Erythroblast (primary cell): ENCODE measurements at regions not wholly inside any gene's neighbourhood (a gene's known extent, or its start where the extent isn't known, plus 50 kb on each side); places are given as distances from the start of the nearest gene placed in this dataset.

ENCODE experiments used
- GATA1 ChIP-seq: IDR thresholded peaks from 2 replicates; pipeline ENCODE4 v1.6.1; 2011; ENCODE audit warnings: low read depth, mild to moderate bottlenecking, control low read depth, low read length, moderate library complexity
- POLR2A ChIP-seq: IDR thresholded peaks from 2 replicates; pipeline ENCODE4 v1.6.1; 2011; ENCODE audit warnings: mild to moderate bottlenecking, low read length

- TF ChIP-seq POLR2A (no peak), GATA1 (no peak)
Observed at GRCh38 chr11:109236188-109236587, 185.8 kb upstream of the C11orf87 start.
